Neural cell (in vitro differentiated cells): ENCODE measurements at regions not wholly inside any gene's neighbourhood (a gene's known extent, or its start where the extent isn't known, plus 50 kb on each side); places are given as distances from the start of the nearest gene placed in this dataset.

ENCODE experiments used
- CTCF ChIP-seq: fragments of 450-650 bp; IDR thresholded peaks from 2 replicates; pipeline ENCODE4 v1.5.1; 2014; ENCODE audit warnings: antibody characterized with exemption, mild to moderate bottlenecking, moderate library complexity; ENCODE audit not compliant: poor library complexity, severe bottlenecking
- EZH2 ChIP-seq: fragments of 200-600, 300-800 bp; shearing (Covaris generic), sonication (generic); IDR thresholded peaks from 2 replicates; pipeline ENCODE4 v1.6.1; 2014; ENCODE audit warnings: antibody characterized with exemption, low read length, borderline replicate concordance, mild to moderate bottlenecking; ENCODE audit not compliant: insufficient read depth, poor library complexity, severe bottlenecking
- POLR2AphosphoS5 ChIP-seq: IDR thresholded peaks from 2 replicates; pipeline ENCODE4 v1.6.1; 2012
- RAD21 ChIP-seq: fragments of 450-650 bp; conservative IDR thresholded peaks from 2 replicates; pipeline ENCODE4 v1.6.1; 2014; ENCODE audit warnings: antibody characterized with exemption, mild to moderate bottlenecking, moderate library complexity

- TF ChIP-seq EZH2 (no peak), POLR2AphosphoS5 (no peak), CTCF (no peak), RAD21 (no peak)
Observed at GRCh38 chr6:50608421-50608820, 104.9 kb upstream of the TFAP2D start.
